HG02973 (cell line): ENCODE measurements at regions not wholly inside any gene's neighbourhood (a gene's known extent, or its start where the extent isn't known, plus 50 kb on each side); places are given as distances from the start of the nearest gene placed in this dataset.
"Not testable (repeated sequence)": the region's sequence is repeated elsewhere in the genome, so short reads cannot be mapped to it uniquely, and the experiment has no call there.

Experiments used
- ATAC-seq: cut with Tn5 transposase; IDR thresholded peaks from one replicate; pipeline ENCODE4 v1.9.1; 2021; ENCODE audit warnings: moderate library complexity; ENCODE audit not compliant: unreplicated experiment

DNA sequence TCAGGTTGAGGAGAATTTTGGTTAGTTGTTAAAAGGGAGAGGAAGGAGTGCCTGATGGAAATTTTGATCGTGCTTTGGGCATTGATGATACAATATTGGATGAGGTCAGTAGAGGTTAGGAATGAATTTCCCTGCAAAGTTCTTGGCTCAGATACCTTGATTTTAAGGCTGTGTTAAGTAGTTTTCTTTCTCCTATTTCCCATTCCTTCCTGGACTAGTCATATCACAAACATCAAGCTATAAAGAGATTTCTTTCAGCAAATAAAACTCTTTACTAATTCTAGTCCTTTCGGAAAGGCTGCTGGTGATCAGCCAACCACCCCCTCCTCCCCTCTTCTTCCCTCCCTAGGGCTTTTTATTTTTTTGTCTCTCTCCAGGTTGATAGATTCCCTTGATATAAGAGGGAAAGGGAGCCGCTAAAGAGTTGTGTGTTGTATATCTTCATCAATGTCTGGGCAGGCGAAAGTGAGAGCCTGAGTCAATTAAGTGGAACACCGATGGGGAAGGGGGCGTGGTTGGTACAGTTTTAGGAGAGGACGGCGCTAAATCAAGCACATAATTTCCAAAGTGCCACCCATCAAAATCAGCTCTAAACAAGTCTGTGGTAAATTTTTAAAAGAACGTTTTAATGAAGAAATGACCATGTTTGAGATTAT lies 100.1 kb upstream of the PLXNA2 start:
- no peak for ATAC-seq

DNA sequence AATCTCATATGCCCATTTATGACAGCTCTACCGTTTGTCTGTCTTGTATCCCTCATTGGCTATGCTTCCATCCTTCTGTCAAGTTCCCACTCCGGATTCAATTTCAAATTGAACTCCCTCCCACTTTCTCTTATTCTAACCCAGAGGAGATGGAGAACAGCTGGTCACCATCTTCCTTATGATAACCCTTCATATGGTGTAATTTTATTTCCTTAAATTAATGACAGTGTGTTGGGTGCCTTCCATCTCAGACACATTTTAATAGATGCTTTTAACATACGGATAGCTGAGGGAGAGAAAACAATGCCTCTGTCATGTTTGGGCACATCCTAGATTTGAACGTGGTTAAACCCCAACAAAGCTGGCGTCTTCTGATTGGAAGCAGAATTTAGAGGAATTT lies 103.0 kb upstream of the PLXNA2 start:
- no peak for ATAC-seq

DNA sequence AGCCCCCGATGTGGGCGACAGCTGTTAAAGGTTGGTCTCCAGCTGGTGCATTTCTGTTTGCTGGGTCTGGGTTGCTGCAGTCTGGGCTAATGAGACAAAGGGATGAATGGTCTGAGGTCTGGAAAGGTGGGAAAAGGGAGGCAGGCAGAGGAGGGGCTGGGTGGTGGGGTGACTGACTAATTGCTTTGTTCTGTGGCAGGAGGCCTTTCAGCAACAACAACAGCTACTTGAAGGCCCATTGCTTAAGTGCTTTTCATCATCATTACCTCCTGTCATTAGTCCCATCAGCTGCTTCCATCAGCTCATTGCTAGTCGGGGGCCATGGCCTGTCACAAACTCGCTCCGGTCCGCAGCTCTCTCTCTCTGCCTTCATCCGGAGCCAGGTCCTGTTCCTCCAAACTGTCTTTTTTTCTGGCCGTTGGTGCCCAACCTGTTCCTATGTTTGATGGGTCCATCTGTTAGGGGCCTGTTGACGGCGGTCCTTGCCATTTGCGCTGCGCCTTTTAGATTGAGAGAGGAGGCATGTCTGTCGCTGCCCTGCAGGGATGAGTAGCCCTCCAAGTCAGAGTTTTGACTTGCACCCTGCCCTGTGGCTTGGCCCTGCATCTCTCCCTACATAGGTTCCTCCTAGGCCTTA lies 105.6 kb upstream of the PLXNA2 start:
- no peak for ATAC-seq

DNA sequence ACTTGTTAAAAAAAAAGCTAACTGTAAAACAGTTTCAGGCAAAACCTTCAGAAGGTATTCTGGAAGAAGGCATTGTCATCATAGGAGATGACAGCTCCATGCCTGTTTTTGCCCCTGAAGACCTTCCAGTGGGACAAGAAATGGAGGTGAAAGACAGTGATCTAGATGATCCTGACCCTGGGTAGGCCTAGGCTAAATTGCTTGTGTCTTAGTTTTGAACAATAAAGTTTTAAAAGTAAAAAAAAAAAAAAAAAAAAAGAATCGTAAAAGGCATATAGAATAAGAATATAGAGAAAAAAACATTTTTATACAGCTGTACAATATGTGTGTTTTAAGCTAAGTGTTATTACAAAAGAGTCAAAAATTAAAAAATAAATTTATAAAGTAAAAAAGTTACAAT lies 106.6 kb upstream of the PLXNA2 start:
- no peak for ATAC-seq

DNA sequence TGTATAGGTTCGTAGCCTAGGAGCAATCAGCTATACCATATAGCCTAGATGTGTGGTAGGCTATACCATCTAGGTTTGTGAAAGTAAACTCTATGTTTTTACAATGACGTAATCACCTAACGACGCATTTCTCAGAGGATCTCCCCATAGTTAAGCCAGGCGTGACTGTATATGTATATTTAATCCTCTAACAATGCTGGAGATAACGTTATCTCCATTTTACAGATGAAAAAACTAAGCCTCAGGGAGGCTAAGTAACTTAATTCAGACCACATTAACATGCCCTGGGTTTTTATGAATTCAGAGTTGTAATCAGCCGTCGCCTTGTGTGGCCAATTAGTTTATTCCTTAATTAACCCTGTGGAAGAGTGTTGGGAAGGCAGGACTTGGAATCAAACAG lies 107.7 kb upstream of the PLXNA2 start:
- ATAC-seq, result no peak

DNA sequence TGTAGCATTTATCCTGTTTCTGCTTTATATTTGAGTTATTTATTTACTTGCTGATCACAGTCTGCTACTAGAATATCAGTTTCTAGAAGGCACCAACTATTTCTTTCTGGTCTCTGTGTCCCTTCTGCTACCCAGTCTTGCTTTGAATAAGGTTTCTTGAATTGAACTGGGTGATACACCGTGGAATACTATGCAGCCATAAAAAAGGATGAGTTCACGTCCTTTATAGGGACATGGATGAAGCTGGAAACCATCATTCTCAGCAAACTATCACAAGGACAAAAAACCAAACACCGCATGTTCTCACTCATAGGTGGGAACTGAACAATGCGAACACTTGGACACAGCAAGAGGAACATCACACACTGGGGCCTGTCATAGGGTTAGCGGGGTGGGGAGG lies 109.6 kb upstream of the PLXNA2 start:
- ATAC-seq, result not testable (repeated sequence)

DNA sequence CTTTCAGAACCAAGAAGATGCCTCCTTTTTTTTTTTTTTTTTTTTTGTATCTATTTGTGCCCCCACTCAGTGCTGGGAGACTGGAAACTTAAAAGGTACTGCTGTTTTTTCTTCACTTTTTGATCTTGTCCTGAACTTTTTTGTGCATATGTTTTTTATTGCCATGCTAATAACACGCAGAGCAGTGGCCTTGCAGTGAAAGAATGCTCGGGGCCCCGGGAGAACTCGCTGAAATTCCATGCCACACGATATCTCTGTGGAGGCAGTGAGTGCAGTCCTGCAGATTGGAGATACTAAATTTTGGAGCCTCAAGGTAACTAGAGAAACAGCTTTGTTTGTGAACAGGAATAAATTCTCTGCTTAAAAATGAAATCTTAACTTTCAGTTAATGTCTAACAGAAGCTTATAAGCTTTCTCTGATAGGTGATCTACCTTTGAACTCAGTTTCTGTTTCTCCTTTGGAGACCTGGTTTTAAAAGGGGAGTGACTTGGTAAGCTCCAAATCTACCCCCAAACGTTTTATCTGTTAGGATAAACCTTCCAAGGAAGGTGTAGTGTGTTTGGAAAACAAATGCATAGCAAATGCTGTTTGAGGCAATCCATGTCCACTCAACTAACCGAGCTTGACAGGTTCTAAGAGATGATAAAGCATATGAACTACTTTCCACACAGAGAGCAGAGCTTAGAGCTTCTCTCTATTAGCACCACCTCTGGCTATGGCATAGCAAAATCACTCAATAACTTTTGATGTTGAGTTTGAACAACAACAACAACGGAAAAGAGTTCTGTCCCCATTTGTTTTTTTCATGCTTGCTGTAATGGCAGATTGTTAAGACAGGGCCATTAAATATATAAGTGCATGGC lies 113.7 kb upstream of the PLXNA2 start:
- ATAC-seq, result no peak

DNA sequence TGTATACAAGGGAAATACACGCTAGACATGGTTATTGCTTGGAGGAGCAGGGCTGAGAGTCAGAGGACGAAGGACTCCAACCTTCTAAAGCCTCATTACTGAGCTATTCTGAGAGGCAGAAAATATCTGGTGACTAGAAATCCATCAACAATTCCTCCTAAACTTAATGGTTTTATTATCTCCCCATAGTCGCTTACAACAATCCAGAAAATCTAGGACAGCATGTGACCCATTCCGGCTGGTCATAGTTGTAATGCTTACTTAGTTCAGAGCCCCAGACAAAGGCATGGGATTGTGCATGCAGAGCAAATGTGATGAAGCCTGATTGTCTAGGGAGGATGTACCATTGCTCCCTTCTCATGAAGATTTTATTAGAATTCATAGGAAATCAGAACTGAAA lies 114.5 kb upstream of the PLXNA2 start:
- no peak for ATAC-seq

DNA sequence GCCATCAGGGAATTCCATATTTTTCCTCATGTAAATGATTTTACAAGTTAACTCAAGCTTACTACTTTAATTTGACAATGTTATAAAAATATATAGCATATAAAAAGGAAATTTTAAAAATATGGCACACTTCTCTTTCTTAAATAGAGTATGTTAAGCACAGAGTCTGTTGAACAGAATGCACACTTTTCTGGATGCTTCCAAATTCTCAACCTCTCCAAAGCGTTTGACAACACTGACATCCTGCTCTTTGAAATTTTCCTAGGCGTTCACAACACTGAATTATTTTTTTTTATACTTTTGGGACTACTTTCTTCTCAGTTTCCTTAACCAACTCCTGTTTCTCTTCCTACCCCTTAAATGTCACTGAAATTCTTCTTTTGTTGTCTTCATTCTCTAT lies 117.8 kb upstream of the PLXNA2 start:
- no peak for ATAC-seq

DNA sequence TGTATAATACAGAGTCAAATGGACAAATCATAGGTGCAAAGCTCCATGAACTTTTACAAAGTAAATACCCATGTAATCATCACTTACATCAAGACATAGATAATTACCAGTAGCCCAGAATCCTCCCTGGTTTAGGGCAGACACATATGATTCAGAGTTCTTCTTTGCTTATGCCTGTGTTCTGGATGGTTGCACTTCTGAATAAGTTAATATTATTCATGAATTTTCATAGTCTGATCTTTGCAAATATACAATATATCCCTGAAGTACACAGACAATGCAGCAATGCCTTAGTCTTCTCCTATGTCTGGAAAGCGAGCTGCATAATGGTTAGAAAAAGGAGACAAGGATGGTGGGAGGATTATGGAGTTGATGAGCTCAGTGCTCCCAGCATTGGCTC lies 122.4 kb upstream of the PLXNA2 start:
- no peak for ATAC-seq

DNA sequence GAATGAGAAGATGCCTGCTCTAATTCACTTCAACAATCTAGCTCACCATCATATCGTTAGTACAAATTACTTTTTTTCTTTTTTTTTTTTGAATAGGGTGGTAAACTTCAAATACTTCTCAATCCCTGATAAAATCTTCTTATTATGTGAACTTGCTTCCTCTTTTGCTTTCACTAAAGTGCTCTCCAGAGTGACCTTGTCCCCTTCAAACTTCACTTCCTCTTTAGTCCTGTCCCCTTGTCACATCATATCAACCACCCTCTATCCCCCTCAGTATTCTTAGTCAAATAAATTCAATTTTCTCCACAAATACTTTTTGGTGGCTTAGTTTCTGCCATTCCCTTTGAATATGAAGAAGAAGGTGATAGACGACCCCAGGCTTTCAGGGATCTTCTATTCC lies 124.9 kb upstream of the PLXNA2 start:
- no peak for ATAC-seq

DNA sequence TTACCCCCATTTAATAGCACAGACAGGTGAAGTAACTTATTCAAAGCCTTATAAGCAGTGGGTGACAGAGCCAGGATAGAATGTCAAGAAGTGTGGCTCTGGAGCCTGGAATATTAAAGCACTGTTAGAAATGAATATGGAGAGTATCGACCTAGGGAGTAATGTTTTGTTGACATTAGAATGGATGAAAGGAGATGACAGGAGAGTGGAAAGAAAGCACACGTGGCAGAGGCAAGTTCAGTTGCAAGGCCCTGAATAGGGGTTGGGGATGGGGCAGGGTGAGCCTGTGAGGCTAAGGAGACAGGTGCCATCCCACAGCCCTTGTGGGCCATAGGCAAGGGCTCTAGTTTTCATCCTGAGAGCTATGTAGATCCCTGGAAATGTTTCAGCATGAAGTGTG lies 125.5 kb upstream of the PLXNA2 start:
- no peak for ATAC-seq

DNA sequence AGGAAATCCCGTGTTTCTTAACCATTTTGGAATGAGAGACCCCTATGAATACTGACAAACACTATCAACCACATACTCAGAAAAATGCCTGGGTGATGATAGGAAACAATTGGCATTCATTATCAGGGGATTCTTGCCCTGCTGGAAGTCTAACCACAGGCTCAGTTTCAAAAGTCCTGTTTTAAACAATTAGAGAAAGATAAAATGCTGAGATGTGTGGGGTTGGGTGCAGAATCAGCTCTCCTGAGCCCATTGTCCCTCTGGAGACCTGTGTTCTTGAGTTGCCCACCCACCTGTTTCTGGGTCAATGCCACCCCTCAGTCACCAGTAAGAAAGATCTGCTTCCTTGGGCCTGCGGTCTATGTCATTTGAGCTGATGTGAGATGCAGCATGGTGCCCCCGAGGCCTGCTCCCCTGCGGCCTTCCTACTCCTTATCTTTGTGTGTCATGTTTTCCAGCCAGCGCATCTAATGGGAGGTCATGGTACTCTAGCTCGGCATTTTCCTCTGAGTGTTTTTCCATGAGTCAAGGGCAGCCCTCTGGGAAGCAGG lies 130.3 kb upstream of the PLXNA2 start:
- ATAC-seq, result no peak

DNA sequence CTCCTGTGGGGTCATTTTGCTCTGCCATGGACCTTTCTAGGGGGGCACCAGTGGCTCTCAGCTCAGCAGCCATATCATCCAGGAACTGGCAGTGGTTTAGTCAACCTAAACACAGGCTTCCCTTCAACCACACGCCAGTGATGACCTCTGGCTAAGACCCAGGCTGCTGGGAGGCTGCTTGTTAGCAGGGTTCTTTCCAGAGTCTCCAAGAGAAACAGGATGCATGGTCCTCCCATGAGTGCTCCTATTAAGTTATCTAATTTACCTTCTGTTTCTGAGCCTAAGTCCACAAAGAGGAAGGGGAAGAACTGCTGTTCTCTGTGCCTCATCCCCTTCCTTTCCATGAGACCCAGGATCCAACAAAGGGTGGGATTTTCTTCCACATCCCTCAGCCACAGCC lies 137.3 kb upstream of the PLXNA2 start:
- no peak for ATAC-seq

DNA sequence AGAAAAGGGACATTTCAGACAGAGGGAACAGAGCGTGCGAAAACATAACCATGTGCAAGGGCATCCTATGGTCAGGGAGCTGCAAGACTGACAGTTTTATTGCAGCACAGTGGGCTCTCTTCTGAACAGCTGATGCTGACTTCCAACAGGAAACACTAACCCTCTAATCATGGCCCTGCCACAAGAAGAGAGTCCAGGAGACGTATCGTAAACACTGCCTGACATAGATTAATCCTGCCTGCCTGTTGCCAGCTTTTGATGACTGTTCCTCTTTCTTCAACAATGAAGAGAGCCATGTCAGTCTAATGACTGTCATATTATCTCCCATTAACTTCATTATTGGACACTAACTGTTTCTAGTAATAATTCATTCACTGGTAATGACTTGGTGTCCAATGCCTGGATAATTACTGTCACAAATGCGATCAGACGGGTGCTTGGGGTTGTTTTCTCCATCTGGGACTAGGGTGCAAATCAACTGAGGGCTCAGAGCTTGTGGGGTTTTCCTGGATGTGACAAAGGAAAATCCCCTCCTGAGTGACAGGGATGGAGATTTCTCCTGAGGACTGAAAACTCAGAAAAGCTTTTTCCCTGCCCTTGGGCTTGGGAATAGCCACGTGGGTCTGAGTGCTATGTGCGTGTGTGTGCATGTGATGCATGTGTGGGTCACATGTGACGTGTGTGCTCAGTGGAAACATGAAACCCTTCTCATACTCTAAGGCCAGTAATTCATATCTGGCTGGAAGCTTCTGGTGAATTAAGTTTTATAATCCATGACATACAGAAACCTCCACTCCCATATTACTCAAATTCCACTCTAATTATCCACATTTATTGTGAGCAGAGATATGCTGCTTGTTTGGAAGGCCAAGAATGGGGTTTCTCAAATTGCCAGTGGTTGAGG lies 144.0 kb upstream of the PLXNA2 start:
- no peak for ATAC-seq

DNA sequence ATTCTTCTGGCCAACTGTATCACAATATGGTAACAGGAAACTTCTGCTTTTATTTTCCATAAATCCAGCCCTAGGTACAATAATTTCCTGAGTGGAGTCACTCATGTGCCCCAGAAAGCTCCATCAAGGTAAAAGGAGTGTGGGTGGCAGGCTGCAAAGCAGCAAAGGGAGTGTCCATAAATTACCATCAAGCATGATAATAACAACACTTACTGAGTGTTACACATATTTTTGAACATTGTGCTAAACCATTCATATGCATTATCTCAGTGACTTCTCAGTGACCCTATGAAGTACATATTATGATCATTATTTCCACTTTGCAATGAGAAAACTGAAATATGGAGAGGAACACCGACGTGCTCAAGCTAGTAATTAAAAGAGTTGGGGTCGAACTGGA lies 149.2 kb upstream of the PLXNA2 start:
- no peak for ATAC-seq

DNA sequence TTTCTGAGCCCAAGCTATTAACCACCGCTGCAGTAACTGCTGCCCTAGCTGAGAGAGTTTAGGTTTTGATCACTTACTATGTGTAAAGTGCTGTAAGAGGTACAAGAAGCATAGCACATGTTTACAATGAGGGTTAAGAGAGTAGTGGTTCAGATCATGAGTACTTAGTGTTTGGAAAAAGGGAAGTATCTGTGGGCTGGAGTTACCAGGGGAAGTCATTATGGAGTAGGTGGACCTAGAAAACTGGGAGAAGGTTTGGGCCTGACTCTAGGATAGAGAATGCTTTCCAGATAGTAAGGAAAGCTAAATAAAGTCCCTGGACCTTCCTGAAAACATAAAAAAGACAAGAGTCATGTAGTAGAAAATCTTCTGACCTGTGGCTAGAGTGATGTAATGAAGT lies 149.6 kb upstream of the PLXNA2 start:
- no peak for ATAC-seq

DNA sequence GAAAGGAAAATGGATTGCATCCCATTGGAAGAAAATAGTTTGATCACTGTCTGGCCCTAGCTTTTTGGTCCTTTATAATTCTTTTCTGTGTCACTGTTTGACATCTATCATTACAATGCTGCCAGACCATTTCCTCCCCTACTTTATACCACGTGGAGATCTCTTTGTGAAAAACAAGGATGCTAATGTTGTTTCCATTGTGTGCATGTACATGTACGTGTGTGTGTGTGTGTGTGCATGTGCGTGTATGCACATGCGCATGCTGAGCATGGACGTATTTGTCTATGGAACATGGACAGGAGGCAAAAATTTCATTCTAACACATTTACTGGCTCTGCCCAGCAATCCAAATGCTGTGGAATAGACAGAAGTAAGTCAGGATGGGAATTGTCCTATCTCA lies 153.1 kb upstream of the PLXNA2 start:
- ATAC-seq, result no peak

DNA sequence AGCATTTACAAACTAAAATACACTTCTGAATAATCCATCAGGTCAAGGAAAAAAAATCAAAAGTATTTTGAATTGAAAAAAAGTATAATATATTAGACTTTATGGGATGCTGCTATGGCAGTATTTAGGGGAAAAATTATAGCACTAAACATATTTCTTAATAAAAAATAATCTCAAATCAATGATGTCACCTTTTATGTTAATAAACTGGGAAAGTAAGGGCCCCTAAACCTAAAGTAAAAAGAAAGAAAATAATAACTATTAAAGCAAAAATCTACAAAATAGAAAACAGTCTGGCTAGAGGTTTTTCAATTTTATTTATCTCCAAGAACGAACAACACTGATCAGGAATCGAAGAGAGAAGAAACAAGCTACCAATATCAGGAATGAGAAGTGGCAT lies 160.8 kb upstream of the PLXNA2 start:
- ATAC-seq, result no peak

DNA sequence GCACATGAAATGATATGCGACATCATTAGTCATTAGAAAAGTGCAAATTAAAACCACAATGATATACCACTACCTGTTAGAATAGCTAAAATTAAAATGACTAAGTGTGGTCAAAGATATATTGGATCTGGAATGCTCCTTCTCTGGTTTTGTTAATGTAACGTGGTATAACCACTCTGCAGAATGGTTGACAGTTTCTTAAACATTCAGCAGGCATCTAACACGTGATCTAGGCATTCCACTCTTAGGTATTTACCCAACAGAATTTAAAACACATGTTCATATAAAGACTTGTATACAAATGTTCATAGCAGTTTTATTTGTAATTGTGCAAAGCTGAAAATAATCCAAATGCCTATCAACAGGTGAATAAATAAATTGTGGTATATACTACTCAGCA lies 165.0 kb upstream of the PLXNA2 start:
- no peak for ATAC-seq

DNA sequence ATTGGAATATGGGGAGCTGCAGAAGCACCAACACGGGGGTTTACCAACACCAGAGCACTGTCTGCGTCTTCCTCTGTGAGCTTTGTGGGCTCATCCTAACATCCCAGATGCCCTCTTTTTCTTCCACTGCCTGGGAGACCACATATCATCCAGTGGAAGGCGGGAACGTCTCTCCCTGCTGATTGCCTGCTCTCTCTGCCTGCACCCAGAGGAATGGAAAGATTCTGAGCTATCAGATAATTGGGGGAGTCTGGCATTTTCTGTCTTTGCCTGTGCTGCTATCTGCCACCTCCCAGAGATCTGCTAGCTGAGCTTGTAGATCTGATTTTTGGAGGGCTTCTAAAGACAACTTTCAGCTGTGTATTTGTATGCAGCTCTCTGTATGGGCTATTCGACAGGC lies 166.2 kb upstream of the PLXNA2 start:
- no peak for ATAC-seq
